Small intestine (tissue), 7 donors: ENCODE measurements at regions not wholly inside any gene's neighbourhood (a gene's known extent, or its start where the extent isn't known, plus 50 kb on each side); places are given as distances from the start of the nearest gene placed in this dataset.

Experiments used
- DNase-seq, 2 donors: peaks; one replicate each; pipeline versions ENCODE4 v3.0.0 to v3.0.0-alpha.2; 2013
- FAIRE-seq: peaks from 2 replicates; lab custom pipeline; 2012; peaks lifted over from hg19 to GRCh38; lab: Jason Lieb, UNC
- H3K27ac ChIP-seq, 3 donors: one replicate each; pipeline ENCODE4 v1.5.1; 2013; ENCODE audit warnings: low read length in 2 of 3, mild to moderate bottlenecking in 2 of 3, control low read depth in 1 of 3, inconsistent platforms in 1 of 3, low read depth in 1 of 3, moderate library complexity in 1 of 3
- H3K27me3 ChIP-seq, 3 donors: one replicate each; pipeline ENCODE4 v1.6.1; 2013; ENCODE audit warnings: low read length in 3 of 3, inconsistent platforms in 1 of 3; ENCODE audit not compliant: control insufficient read depth in 3 of 3, insufficient read depth in 3 of 3
- H3K36me3 ChIP-seq, 3 donors: one replicate each; pipeline ENCODE4 v1.6.1; 2013; ENCODE audit warnings: low read length in 3 of 3, inconsistent platforms in 1 of 3, low read depth in 1 of 3, mild to moderate bottlenecking in 1 of 3, moderate library complexity in 1 of 3; ENCODE audit not compliant: control insufficient read depth in 3 of 3, insufficient read depth in 2 of 3
- H3K4me1 ChIP-seq, 3 donors: one replicate each; pipeline ENCODE4 v1.6.1; 2013; ENCODE audit warnings: low read length in 2 of 3, inconsistent platforms in 1 of 3, low read depth in 1 of 3, mild to moderate bottlenecking in 1 of 3, moderate library complexity in 1 of 3; ENCODE audit not compliant: control insufficient read depth in 3 of 3, insufficient read depth in 2 of 3
- H3K4me3 ChIP-seq, 3 donors: one replicate each; pipeline ENCODE4 v1.5.1; 2013; ENCODE audit warnings: low read length in 3 of 3, control low read depth in 1 of 3, inconsistent platforms in 1 of 3, low read depth in 1 of 3, mild to moderate bottlenecking in 1 of 3, moderate library complexity in 1 of 3
- H3K9me3 ChIP-seq, 2 donors: one replicate each; pipeline ENCODE4 v1.6.1; 2013; ENCODE audit warnings: low read depth in 1 of 2, low read length in 1 of 2; ENCODE audit not compliant: control insufficient read depth in 2 of 2, insufficient read depth in 1 of 2
- WGBS, 3 donors: extraction: QIAGEN DNeasy Blood & Tissue Kit; methylation state at CpG; one replicate each; pipeline ENCODE4 v1.1.7; 2013; 5-methylcytosine and 5-hydroxymethylcytosine counted together
- donor health status: healthy with polysubstance abuse.
- donor health status: control.
- donor health status: control.
- donor health status: Bipolar disorder and iron deficiency.
- donor health status: healthy.

GRCh38 chr5:172572440-172572839 lies 68.6 kb upstream of the NEURL1B start:
- Histone ChIP-seq H3K36me3 (no peaks in the 10 kb centered on the region), H3K9me3 (no peaks in the 10 kb centered on the region), H3K27ac (no peak overlapping the region), H3K4me3 (no peak overlapping the region), H3K4me1 (peaks cover 0 to 13% (median 0%) of the 10 kb centered on the region in 3 donors), H3K27me3 (no peaks in the 10 kb centered on the region)
- DNase-seq (no peak), FAIRE-seq (no peak)
- 74 to 90% (median 90%) methylated on average over 3 of the region's 3 CpGs for WGBS, 3 donors

- H3K36me3 ChIP-seq = no peaks in the 10 kb centered on the region
- no peak overlapping the region for H3K4me3 ChIP-seq
- DNase-seq (no peak), FAIRE-seq (no peak)
- H3K9me3 ChIP-seq = no peaks in the 10 kb centered on the region
- no peaks in the 10 kb centered on the region for H3K27me3 ChIP-seq
- peaks cover 0 to 13% (median 0%) of the 10 kb centered on the region in 3 donors for H3K4me1 ChIP-seq
- H3K27ac ChIP-seq = no peak overlapping the region
- 84 to 90% (median 86%) methylated on average over 8 of the region's 8 CpGs for WGBS, 3 donors
These were observed 69.2 kb upstream of the NEURL1B start for GRCh38 chr5:172571892-172572291.

GRCh38 chr5:172571413-172571812 lies 69.7 kb upstream of the NEURL1B start:
- no peaks in the 10 kb centered on the region for H3K27me3 ChIP-seq
- no peak overlapping the region for H3K4me3 ChIP-seq
- no peaks in the 10 kb centered on the region for H3K9me3 ChIP-seq
- DNase-seq (no peak), FAIRE-seq (no peak)
- H3K36me3 ChIP-seq = no peaks in the 10 kb centered on the region
- no peak overlapping the region for H3K27ac ChIP-seq
- 49 to 62% (median 54%) methylated on average over 3 of the region's 3 CpGs for WGBS, 3 donors
- H3K4me1 ChIP-seq = peaks cover 0 to 13% (median 0%) of the 10 kb centered on the region in 3 donors

GRCh38 chr5:172570594-172571334 lies 70.3 kb upstream of the NEURL1B start:
- WGBS, 3 donors = 63 to 76% (median 73%) methylated on average over 3 of the region's 3 CpGs

GRCh38 chr5:172569861-172570558 lies 71.1 kb upstream of the NEURL1B start:
- Histone ChIP-seq H3K4me3 (no peak overlapping the region), H3K36me3 (no peaks in the 10 kb centered on the region), H3K9me3 (no peaks in the 10 kb centered on the region), H3K4me1 (peaks cover 0 to 21% (median 0%) of the 10 kb centered on the region in 3 donors), H3K27ac (peak overlapping the region in 1 of 3 donors; percentile 24), H3K27me3 (no peaks in the 10 kb centered on the region)
- DNase-seq (peak; percentile 43 to 53), FAIRE-seq (no peak)
- WGBS, 3 donors = 18 to 54% (median 29%) methylated on average over 15 of the region's 15 CpGs

More at GRCh38 chr5:172570594-172571334, 70.3 kb upstream of the NEURL1B start:
- no peak overlapping the region for H3K4me3 ChIP-seq
- no peak overlapping the region for H3K27ac ChIP-seq
- peaks cover 0 to 16% (median 0%) of the 10 kb centered on the region in 3 donors for H3K4me1 ChIP-seq
- H3K9me3 ChIP-seq = no peaks in the 10 kb centered on the region
- DNase-seq (no peak), FAIRE-seq (no peak)
- no peaks in the 10 kb centered on the region for H3K27me3 ChIP-seq
- H3K36me3 ChIP-seq = no peaks in the 10 kb centered on the region

- FAIRE-seq (no peak), DNase-seq (peak in 1 of 2 donors; percentile 18)
- Histone ChIP-seq H3K4me1 (peaks cover 0 to 32% (median 0%) of the 10 kb centered on the region in 3 donors), H3K27me3 (no peaks in the 10 kb centered on the region), H3K4me3 (no peak overlapping the region), H3K27ac (no peak overlapping the region), H3K36me3 (no peaks in the 10 kb centered on the region), H3K9me3 (no peaks in the 10 kb centered on the region)
- 62 to 74% (median 65%) methylated on average over 3 of the region's 3 CpGs for WGBS, 3 donors
These were observed 72.7 kb upstream of the NEURL1B start for GRCh38 chr5:172568308-172568910.

GRCh38 chr5:172567843-172568242 lies 73.2 kb upstream of the NEURL1B start:
- no peaks in the 10 kb centered on the region for H3K36me3 ChIP-seq
- H3K4me3 ChIP-seq = no peak overlapping the region
- no peaks in the 10 kb centered on the region for H3K27me3 ChIP-seq
- FAIRE-seq = no peak
- no peak overlapping the region for H3K27ac ChIP-seq
- WGBS, 3 donors = 93 to 94% (median 93%) methylated on average over 6 of the region's 6 CpGs
- H3K4me1 ChIP-seq = peaks cover 0 to 32% (median 0%) of the 10 kb centered on the region in 3 donors
- no peak for DNase-seq
- no peaks in the 10 kb centered on the region for H3K9me3 ChIP-seq

- FAIRE-seq = no peak
- Histone ChIP-seq H3K36me3 (no peaks in the 10 kb centered on the region), H3K4me3 (no peak overlapping the region), H3K27ac (no peak overlapping the region), H3K4me1 (peaks cover 0 to 32% (median 0%) of the 10 kb centered on the region in 3 donors), H3K9me3 (no peaks in the 10 kb centered on the region), H3K27me3 (no peaks in the 10 kb centered on the region)
- no peak for DNase-seq
- 90 to 91% (median 90%) methylated on average over 7 of the region's 7 CpGs for WGBS, 3 donors
These were observed 73.8 kb upstream of the NEURL1B start for GRCh38 chr5:172567294-172567693.
